ENCODE measurements at regions not wholly inside any gene's neighbourhood (a gene's known extent, or its start where the extent isn't known, plus 50 kb on each side); places are given as distances from the start of the nearest gene placed in this dataset.

GRCh38 chr7:88522771-88523293, 216.1 kb upstream of the STEAP4 start:
- H3K4me3 ChIP-seq = no peak overlapping the region
- no peaks in the 10 kb centered on the region for H3K4me1 ChIP-seq
- no peak overlapping the region for H3K27ac ChIP-seq
- TF ChIP-seq Cebpa-rat (IDR thresholded peaks at IDR 0.05) = no peak
- H3K9me3 ChIP-seq = no peaks in the 10 kb centered on the region
- no peaks in the 10 kb centered on the region for H3K27me3 ChIP-seq
- H3K9ac ChIP-seq = no peak overlapping the region
- no peaks in the 10 kb centered on the region for H3K36me3 ChIP-seq
- H3K4me2 ChIP-seq = no peak overlapping the region
- H4K20me1 ChIP-seq = no peaks in the 10 kb centered on the region

GRCh38 chr7:88516429-88516828, 209.7 kb upstream of the STEAP4 start:
- H3K9me3 ChIP-seq = no peaks in the 10 kb centered on the region
- H3K4me3 ChIP-seq = no peak overlapping the region
- H3K27ac ChIP-seq = no peak overlapping the region
- H4K20me1 ChIP-seq = no peaks in the 10 kb centered on the region
- H3K27me3 ChIP-seq = no peaks in the 10 kb centered on the region
- no peak overlapping the region for H3K4me2 ChIP-seq
- H3K36me3 ChIP-seq = no peaks in the 10 kb centered on the region
- H3K9ac ChIP-seq = no peak overlapping the region
- no peaks in the 10 kb centered on the region for H3K4me1 ChIP-seq
- TF ChIP-seq Cebpa-rat (IDR thresholded peaks at IDR 0.05) = no peak

- Histone ChIP-seq H3K4me3 (no peak overlapping the region), H3K4me1 (no peaks in the 10 kb centered on the region), H3K27ac (no peak overlapping the region), H3K9me3 (no peaks in the 10 kb centered on the region), H3K27me3 (no peaks in the 10 kb centered on the region), H4K20me1 (no peaks in the 10 kb centered on the region), H3K4me2 (no peak overlapping the region), H3K9ac (no peak overlapping the region), H3K36me3 (no peaks in the 10 kb centered on the region)
- TF ChIP-seq Cebpa-rat (IDR thresholded peaks at IDR 0.05) = no peak
These were observed 208.6 kb upstream of the STEAP4 start for GRCh38 chr7:88515301-88515700.

- no peak overlapping the region for H3K27ac ChIP-seq
- TF ChIP-seq Cebpa-rat (IDR thresholded peaks at IDR 0.05) = no peak
These were observed 202.6 kb upstream of the STEAP4 start for GRCh38 chr7:88509341-88509740.

GRCh38 chr7:88500131-88500530, 193.4 kb upstream of the STEAP4 start:
- Histone ChIP-seq H3K27me3 (no peaks in the 10 kb centered on the region), H3K4me3 (no peak overlapping the region), H3K9me3 (no peaks in the 10 kb centered on the region), H3K4me1 (no peaks in the 10 kb centered on the region), H3K9ac (no peak overlapping the region), H4K20me1 (no peaks in the 10 kb centered on the region), H3K4me2 (no peak overlapping the region), H3K36me3 (no peaks in the 10 kb centered on the region), H3K27ac (no peak overlapping the region)
- no peak for TF ChIP-seq Cebpa-rat (IDR thresholded peaks at IDR 0.05)

More at GRCh38 chr7:88509341-88509740, 202.6 kb upstream of the STEAP4 start:
- H3K4me2 ChIP-seq = no peak overlapping the region
- no peaks in the 10 kb centered on the region for H4K20me1 ChIP-seq
- H3K9ac ChIP-seq = no peak overlapping the region
- no peaks in the 10 kb centered on the region for H3K9me3 ChIP-seq
- no peaks in the 10 kb centered on the region for H3K36me3 ChIP-seq
- H3K4me1 ChIP-seq = no peaks in the 10 kb centered on the region
- H3K4me3 ChIP-seq = no peak overlapping the region
- H3K27me3 ChIP-seq = no peaks in the 10 kb centered on the region

- Histone ChIP-seq H3K4me1 (no peaks in the 10 kb centered on the region), H3K27ac (no peak overlapping the region), H3K9me3 (no peaks in the 10 kb centered on the region), H3K4me2 (no peak overlapping the region), H3K27me3 (no peaks in the 10 kb centered on the region), H4K20me1 (no peaks in the 10 kb centered on the region), H3K4me3 (no peak overlapping the region), H3K9ac (no peak overlapping the region), H3K36me3 (no peaks in the 10 kb centered on the region)
- TF ChIP-seq Cebpa-rat (IDR thresholded peaks at IDR 0.05) = no peak
These were observed 189.4 kb upstream of the STEAP4 start for GRCh38 chr7:88495881-88496725.

GRCh38 chr7:88492153-88492552, 185.5 kb upstream of the STEAP4 start:
- Histone ChIP-seq H3K4me2 (no peak overlapping the region), H3K36me3 (no peaks in the 10 kb centered on the region), H3K27ac (no peak overlapping the region), H3K27me3 (no peaks in the 10 kb centered on the region), H3K4me3 (no peak overlapping the region), H4K20me1 (no peaks in the 10 kb centered on the region), H3K9ac (no peak overlapping the region), H3K4me1 (no peaks in the 10 kb centered on the region), H3K9me3 (no peaks in the 10 kb centered on the region)
- no peak for TF ChIP-seq Cebpa-rat (IDR thresholded peaks at IDR 0.05)

GRCh38 chr7:88490874-88491273, 184.2 kb upstream of the STEAP4 start:
- Histone ChIP-seq H3K4me2 (no peak overlapping the region), H3K9me3 (no peaks in the 10 kb centered on the region), H3K9ac (no peak overlapping the region), H3K27me3 (no peaks in the 10 kb centered on the region), H3K4me1 (no peaks in the 10 kb centered on the region), H4K20me1 (no peaks in the 10 kb centered on the region), H3K4me3 (no peak overlapping the region), H3K36me3 (no peaks in the 10 kb centered on the region), H3K27ac (no peak overlapping the region)
- TF ChIP-seq Cebpa-rat (IDR thresholded peaks at IDR 0.05) = no peak

GRCh38 chr7:88490161-88490560, 183.5 kb upstream of the STEAP4 start:
- H3K27me3 ChIP-seq = no peaks in the 10 kb centered on the region
- H3K9me3 ChIP-seq = no peaks in the 10 kb centered on the region
- H3K4me3 ChIP-seq = no peak overlapping the region
- H3K4me2 ChIP-seq = no peak overlapping the region
- TF ChIP-seq Cebpa-rat (IDR thresholded peaks at IDR 0.05) = no peak
- H3K27ac ChIP-seq = no peak overlapping the region
- H4K20me1 ChIP-seq = no peaks in the 10 kb centered on the region
- no peaks in the 10 kb centered on the region for H3K36me3 ChIP-seq
- H3K9ac ChIP-seq = no peak overlapping the region
- no peaks in the 10 kb centered on the region for H3K4me1 ChIP-seq

- H3K9me3 ChIP-seq = no peaks in the 10 kb centered on the region
- H3K27me3 ChIP-seq = no peaks in the 10 kb centered on the region
- no peak overlapping the region for H3K9ac ChIP-seq
- no peaks in the 10 kb centered on the region for H4K20me1 ChIP-seq
- H3K36me3 ChIP-seq = no peaks in the 10 kb centered on the region
- no peak overlapping the region for H3K4me3 ChIP-seq
- H3K4me1 ChIP-seq = no peaks in the 10 kb centered on the region
- no peak for TF ChIP-seq Cebpa-rat (IDR thresholded peaks at IDR 0.05)
- no peak overlapping the region for H3K27ac ChIP-seq
- H3K4me2 ChIP-seq = no peak overlapping the region
These were observed 179.1 kb upstream of the STEAP4 start for GRCh38 chr7:88485821-88486220.
